ENCODE measurements at regions not wholly inside any gene's neighbourhood (a gene's known extent, or its start where the extent isn't known, plus 50 kb on each side); places are given as distances from the start of the nearest gene placed in this dataset.

- Histone ChIP-seq H3K9me3 (no peaks in the 10 kb centered on the region), H3K27me3 (replicated peaks; ENCODE audit: insufficient read depth) (no peaks in the 10 kb centered on the region), H3K4me1 (replicated peaks) (no peaks in the 10 kb centered on the region), H3K36me3 (no peaks in the 10 kb centered on the region), H3K4me3 (no peak overlapping the region), H3K27ac (no peak overlapping the region)
- TF ChIP-seq POLR2A (IDR thresholded peaks at IDR 0.05) (no peak), CTCF (IDR thresholded peaks at IDR 0.05) (no peak), POLR2AphosphoS5 (IDR thresholded peaks at IDR 0.05) (no peak)
- intact Hi-C loops (cut with DNase I): no loop called here
- 85% methylated on average over 2 of the region's 2 CpGs for WGBS
- no peak for DNase-seq (ENCODE audit: low spot score)
Observed at GRCh38 chr18:53874103-53874502, 350.4 kb downstream of the MBD2 start.

DNA sequence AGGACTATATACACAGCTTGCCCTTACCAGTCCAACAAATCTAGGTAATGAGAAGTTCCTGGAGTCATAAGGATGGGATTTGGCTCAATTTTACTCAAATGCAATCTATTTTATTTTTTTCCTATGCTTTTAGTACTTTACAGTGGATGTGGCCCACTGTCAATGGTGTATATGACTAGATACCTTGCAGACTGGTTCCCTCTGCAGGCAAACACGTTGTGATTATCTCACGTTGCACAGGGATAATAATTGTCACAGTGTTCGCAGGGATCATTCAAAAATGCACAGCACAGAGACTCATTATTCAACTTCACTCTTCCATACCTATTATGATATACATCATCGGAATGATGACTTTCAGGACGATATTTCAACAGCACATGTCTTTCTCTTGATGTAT is 359.7 kb downstream of the MBD2 start:
- 61% methylated on average over 5 of the region's 5 CpGs for WGBS
- Histone ChIP-seq H3K4me1 (replicated peaks) (no peaks in the 10 kb centered on the region), H3K4me3 (no peak overlapping the region), H3K36me3 (no peaks in the 10 kb centered on the region), H3K27ac (no peak overlapping the region), H3K9me3 (no peaks in the 10 kb centered on the region), H3K27me3 (replicated peaks; ENCODE audit: insufficient read depth) (no peaks in the 10 kb centered on the region)
- TF ChIP-seq POLR2A (IDR thresholded peaks at IDR 0.05) (no peak), CTCF (IDR thresholded peaks at IDR 0.05) (no peak), POLR2AphosphoS5 (IDR thresholded peaks at IDR 0.05) (no peak)
- intact Hi-C loops (cut with DNase I): no loop called here
- DNase-seq (ENCODE audit: low spot score): no peak

DNA sequence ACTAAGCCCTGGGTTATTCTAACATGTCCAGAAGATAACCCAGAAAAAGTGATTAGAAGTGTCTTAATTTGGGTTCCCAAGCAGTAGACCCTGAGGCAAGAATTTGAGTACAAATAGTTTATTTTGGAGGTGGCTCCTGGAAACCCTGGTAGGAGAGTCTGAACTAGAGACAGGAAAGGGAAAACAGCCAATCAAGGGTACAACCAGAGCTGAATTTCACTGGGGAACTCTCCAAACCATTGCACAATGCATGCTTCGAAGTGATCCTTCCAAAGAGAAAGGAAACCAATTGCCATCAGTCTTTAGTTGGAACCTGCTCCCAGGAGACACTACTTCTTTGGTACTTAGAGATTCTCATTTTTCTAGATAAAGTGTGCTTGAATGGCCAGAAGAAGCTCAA is 361.5 kb downstream of the MBD2 start:
- intact Hi-C loops (cut with DNase I): no loop called here

GRCh38 chr18:53861185-53861584 is 363.3 kb downstream of the MBD2 start:
- Histone ChIP-seq H3K9me3 (no peaks in the 10 kb centered on the region), H3K27ac (no peak overlapping the region), H3K4me1 (replicated peaks) (no peaks in the 10 kb centered on the region), H3K36me3 (no peaks in the 10 kb centered on the region), H3K27me3 (replicated peaks; ENCODE audit: insufficient read depth) (no peaks in the 10 kb centered on the region), H3K4me3 (no peak overlapping the region)
- no peak for DNase-seq (ENCODE audit: low spot score)
- intact Hi-C loops (cut with DNase I): no loop called here
- TF ChIP-seq CTCF (IDR thresholded peaks at IDR 0.05) (no peak), POLR2A (IDR thresholded peaks at IDR 0.05) (no peak)
- 100% methylated on average over 1 of the region's 1 CpG for WGBS

More for the DNA sequence above, 361.5 kb downstream of the MBD2 start:
- TF ChIP-seq POLR2A (IDR thresholded peaks at IDR 0.05) (no peak), POLR2AphosphoS5 (IDR thresholded peaks at IDR 0.05) (no peak), CTCF (IDR thresholded peaks at IDR 0.05) (no peak)
- no peaks in the 10 kb centered on the region for H3K27me3 ChIP-seq (replicated peaks; ENCODE audit: insufficient read depth)
- H3K36me3 ChIP-seq: no peaks in the 10 kb centered on the region
- H3K9me3 ChIP-seq: no peaks in the 10 kb centered on the region
- WGBS: 47% methylated on average over 1 of the region's 1 CpG
- H3K4me3 ChIP-seq: no peak overlapping the region
- no peak overlapping the region for H3K27ac ChIP-seq
- no peaks in the 10 kb centered on the region for H3K4me1 ChIP-seq (replicated peaks)
- no peak for DNase-seq (ENCODE audit: low spot score)

- intact Hi-C loops (cut with DNase I): no loop called here
- Histone ChIP-seq H3K27me3 (replicated peaks; ENCODE audit: insufficient read depth) (no peaks in the 10 kb centered on the region), H3K36me3 (no peaks in the 10 kb centered on the region), H3K4me3 (no peak overlapping the region), H3K27ac (no peak overlapping the region), H3K4me1 (replicated peaks) (no peaks in the 10 kb centered on the region), H3K9me3 (no peaks in the 10 kb centered on the region)
- no peak for TF ChIP-seq CTCF (IDR thresholded peaks at IDR 0.05)
- no peak for TF ChIP-seq POLR2AphosphoS5 (IDR thresholded peaks at IDR 0.05)
- TF ChIP-seq POLR2A (IDR thresholded peaks at IDR 0.05): no peak
- DNase-seq (ENCODE audit: low spot score): no peak
- WGBS: 98% methylated on average over 1 of the region's 1 CpG
Observed at GRCh38 chr18:53859764-53860163, 364.7 kb downstream of the MBD2 start.

All from prostate gland (tissue), 2 donors.